Esophagus squamous epithelium (tissue), 5 donors: ENCODE measurements at regions not wholly inside any gene's neighbourhood (a gene's known extent, or its start where the extent isn't known, plus 50 kb on each side); places are given as distances from the start of the nearest gene placed in this dataset.
A peak's percentile ranks its signal among the peaks of the same experiment; 100 is the strongest.
"Not testable (repeated sequence)": the region's sequence is repeated elsewhere in the genome, so short reads cannot be mapped to it uniquely, and the experiment has no call there.

ENCODE experiments used
- DNase-seq: peaks from one replicate; lab custom pipeline; 2025; lab: John Stamatoyannopoulos, UW
- H3K27ac ChIP-seq, 4 donors: fragments of 200-600 bp; sonication (generic); one replicate each; pipeline ENCODE4 v1.5.1; 2016 to 2019; ENCODE audit warnings: mild to moderate bottlenecking in 1 of 4
- H3K27me3 ChIP-seq, 4 donors: fragments of 200-600 bp; sonication (generic); 1 replicate in 3 of 4; 2 replicates in 1 of 4; pipeline versions ENCODE4 v1.5.1 to v1.6.0; 2017 to 2021; ENCODE audit warnings: antibody characterized with exemption in 1 of 4
- H3K36me3 ChIP-seq, 3 donors: fragments of 200-600 bp; sonication (generic); one replicate each; pipeline ENCODE4 v1.5.1; 2016 to 2019
- H3K4me1 ChIP-seq, 3 donors: fragments of 200-600 bp; sonication (generic); one replicate each; pipeline ENCODE4 v1.5.1; 2017 to 2019
- H3K4me3 ChIP-seq, 4 donors: fragments of 200-600 bp; sonication (generic); 1 replicate in 3 of 4; 2 replicates in 1 of 4; pipeline ENCODE4 v1.5.1; 2016 to 2019; ENCODE audit warnings: mild to moderate bottlenecking in 2 of 4, moderate library complexity in 1 of 4
- H3K9me3 ChIP-seq, 3 donors: fragments of 200-600 bp; sonication (generic); one replicate each; pipeline ENCODE4 v1.5.1; 2016 to 2019
- CTCF ChIP-seq, 6 experiments: fragments of 450-650 bp in 4 of 6; fragments of 200-600 bp in 2 of 6; sonication (generic) in 2 of 6; IDR thresholded peaks; one replicate each; pipeline ENCODE4 v1.5.1; 2016 to 2019; ENCODE audit warnings: antibody characterized with exemption in 6 of 6, mild to moderate bottlenecking in 4 of 6, moderate library complexity in 4 of 6
- POLR2A ChIP-seq, 4 donors: fragments of 450-650 bp; IDR thresholded peaks; one replicate each; pipeline ENCODE4 v1.6.1; 2017; ENCODE audit warnings: antibody characterized with exemption in 4 of 4, mild to moderate bottlenecking in 4 of 4, moderate library complexity in 3 of 4
- WGBS, 2 donors: methylation state at CpG; one replicate each; pipeline ENCODE4 v1.1.5; 2018; 5-methylcytosine and 5-hydroxymethylcytosine counted together
- intact Hi-C: fragments of 100-400 bp; cut with DNase I; formaldehyde crosslinking; loops from one replicate; pipeline ENCODE4 v1.15.0; 2022
- donor health status: DM: yes; HTN: yes; CAD: no.

GRCh38 chr6:100209323-100210136, 215.5 kb upstream of the MCHR2 start:
- intact Hi-C loops, result no loop called here
- no peak overlapping the region for H3K4me3 ChIP-seq
- TF ChIP-seq POLR2A (IDR thresholded peaks at IDR 0.05) (no peak), CTCF (IDR thresholded peaks at IDR 0.05) (no peak)
- WGBS, 2 donors, result 81% methylated on average over 2 of the region's 2 CpGs
- no peaks in the 10 kb centered on the region for H3K9me3 ChIP-seq
- H3K4me1 ChIP-seq, result no peaks in the 10 kb centered on the region
- H3K27ac ChIP-seq, result no peak overlapping the region
- H3K36me3 ChIP-seq, result no peaks in the 10 kb centered on the region
- no peaks in the 10 kb centered on the region for H3K27me3 ChIP-seq
- DNase-seq, result no peak

- Histone ChIP-seq H3K36me3 (no peaks in the 10 kb centered on the region), H3K9me3 (no peaks in the 10 kb centered on the region), H3K27me3 (no peaks in the 10 kb centered on the region), H3K4me1 (no peaks in the 10 kb centered on the region), H3K4me3 (no peak overlapping the region), H3K27ac (no peak overlapping the region)
- no peak for DNase-seq
- no peak for TF ChIP-seq POLR2A (IDR thresholded peaks at IDR 0.05)
- intact Hi-C loops, result no loop called here
- WGBS, 2 donors, result 46 to 58% methylated on average over 3 of the region's 3 CpGs
Measured at GRCh38 chr6:100203400-100203799, 209.4 kb upstream of the MCHR2 start.

DNA sequence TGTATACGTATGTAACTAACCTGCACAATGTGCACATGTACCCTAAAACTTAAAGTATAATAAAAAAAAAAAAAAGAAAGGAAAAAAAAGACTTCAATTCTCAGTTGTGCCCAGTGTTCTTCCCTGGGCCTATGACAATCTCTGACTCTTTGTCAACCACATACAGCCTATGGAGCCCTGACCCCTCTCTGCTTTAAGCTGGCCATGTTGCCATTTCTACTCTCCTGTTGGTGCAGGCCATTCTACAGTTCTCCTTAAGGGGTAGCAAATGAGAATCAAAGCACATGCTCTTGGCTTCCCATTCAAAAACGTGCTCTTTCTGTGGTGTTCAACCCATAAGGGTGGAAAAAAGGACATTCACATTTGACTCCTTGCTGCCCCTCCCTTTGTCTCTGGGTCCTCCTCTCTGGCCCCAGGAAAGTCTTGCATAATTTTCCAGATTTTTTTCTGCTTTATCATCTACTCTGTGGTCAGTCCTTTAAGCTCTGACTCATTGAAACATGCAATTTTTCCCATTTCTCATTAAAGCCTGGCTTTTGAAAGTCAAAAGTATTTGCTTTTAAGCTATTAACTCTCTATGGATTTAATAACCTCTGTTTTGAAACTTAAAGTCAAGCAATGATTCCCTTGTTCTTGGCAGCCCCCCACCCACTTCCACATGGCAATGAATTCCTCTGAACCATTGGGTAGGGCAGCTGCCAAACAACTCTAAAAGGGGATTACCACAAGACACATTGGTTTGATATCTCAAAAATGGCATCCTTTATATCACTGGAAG, 208.6 kb upstream of the MCHR2 start:
- no peaks in the 10 kb centered on the region for H3K9me3 ChIP-seq
- no peaks in the 10 kb centered on the region for H3K4me1 ChIP-seq
- intact Hi-C loops, result no loop called here
- H3K27me3 ChIP-seq, result no peaks in the 10 kb centered on the region
- peak overlapping the region in 1 of 4 donors; percentile 29 for H3K27ac ChIP-seq
- DNase-seq, result no peak
- WGBS, 2 donors, result 58 to 64% methylated on average over 2 of the region's 2 CpGs
- no peak overlapping the region for H3K4me3 ChIP-seq
- no peaks in the 10 kb centered on the region for H3K36me3 ChIP-seq
- TF ChIP-seq CTCF (IDR thresholded peaks at IDR 0.05) (no peak), POLR2A (IDR thresholded peaks at IDR 0.05) (no peak)

DNA sequence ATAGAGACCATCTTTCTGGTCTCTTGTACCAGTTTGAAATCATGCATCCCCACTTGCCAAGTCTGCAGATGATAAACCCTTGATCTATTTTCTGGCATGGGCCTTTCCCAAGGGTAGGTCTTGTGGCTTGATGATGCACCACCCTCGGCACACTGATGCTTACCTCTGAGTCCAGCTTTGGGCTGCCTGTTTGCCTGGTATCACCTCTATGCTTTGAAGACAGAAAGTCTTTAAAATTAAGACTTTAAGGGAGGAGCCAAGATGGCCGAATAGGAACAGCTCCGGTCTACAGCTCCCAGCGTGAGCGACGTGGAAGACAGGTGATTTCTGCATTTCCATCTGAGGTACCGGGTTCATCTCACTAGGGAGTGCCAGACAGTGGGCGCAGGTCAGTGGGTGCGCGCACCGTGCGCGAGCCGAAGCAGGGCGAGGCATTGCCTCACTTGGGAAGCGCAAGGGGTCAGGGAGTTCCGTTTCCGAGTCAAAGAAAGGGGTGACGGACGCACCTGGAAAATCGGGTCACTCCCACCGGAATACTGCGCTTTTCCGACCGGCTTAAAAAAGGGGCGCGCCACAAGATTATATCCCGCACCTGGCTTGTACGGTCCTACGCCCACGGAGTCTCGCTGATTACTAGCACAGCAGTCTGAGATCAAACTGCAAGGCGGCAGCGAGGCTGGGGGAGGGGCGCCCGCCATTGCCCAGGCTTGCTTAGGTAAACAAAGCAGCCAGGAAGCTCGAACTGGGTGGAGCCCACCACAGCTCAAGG, 202.4 kb upstream of the MCHR2 start:
- H3K27ac ChIP-seq, H3K4me1 ChIP-seq, H3K4me3 ChIP-seq, H3K27me3 ChIP-seq, H3K9me3 ChIP-seq, DNase-seq, H3K36me3 ChIP-seq, intact Hi-C loops: not testable (repeated sequence)
- WGBS, 2 donors, result 92 to 94% methylated on average over 5 to 16 of the region's 37 CpGs

GRCh38 chr6:100195244-100195643, 201.2 kb upstream of the MCHR2 start:
- H3K4me1 ChIP-seq, H3K9me3 ChIP-seq, DNase-seq, H3K4me3 ChIP-seq, H3K27ac ChIP-seq, intact Hi-C loops, H3K27me3 ChIP-seq, H3K36me3 ChIP-seq: not testable (repeated sequence)
- 77 to 86% methylated on average over 2 of the region's 2 CpGs for WGBS, 2 donors

- H3K27me3 ChIP-seq, result no peaks in the 10 kb centered on the region
- no peak for TF ChIP-seq CTCF (IDR thresholded peaks at IDR 0.05)
- no peak for TF ChIP-seq POLR2A (IDR thresholded peaks at IDR 0.05)
- H3K27ac ChIP-seq, result no peak overlapping the region
- DNase-seq, result no peak
- H3K36me3 ChIP-seq, result no peaks in the 10 kb centered on the region
- intact Hi-C loops, result no loop called here
- 47 to 52% methylated on average over 3 of the region's 3 CpGs for WGBS, 2 donors
- H3K4me1 ChIP-seq, result no peaks in the 10 kb centered on the region
- H3K9me3 ChIP-seq, result no peaks in the 10 kb centered on the region
- H3K4me3 ChIP-seq, result no peak overlapping the region
Measured at GRCh38 chr6:100194535-100194934, 200.5 kb upstream of the MCHR2 start.
